Activated B cell treated with CpG ODN at 0.5 μM for 24 hours (primary cell): ENCODE measurements at regions not wholly inside any gene's neighbourhood (a gene's known extent, or its start where the extent isn't known, plus 50 kb on each side); places are given as distances from the start of the nearest gene placed in this dataset.

Source experiments
- ATAC-seq: fragments of 200-7000 bp; cut with Tn5 transposase; one replicate; pipeline ENCODE4 v1.10.0; 2021; ENCODE audit warnings: low read depth, mild to moderate bottlenecking, moderate library complexity
- CTCF ChIA-PET: fragments of 350-600 bp; sonication (Branson Sonifier 250); formaldehyde crosslinking; loops from one replicate; lab custom pipeline; 2021; ENCODE audit warnings: antibody characterized with exemption; lab: Charles Lee
- POLR2A ChIA-PET: fragments of 350-600 bp; sonication (Branson Sonifier 250); formaldehyde crosslinking; loops from one replicate; lab custom pipeline; 2021; ENCODE audit warnings: antibody characterized with exemption; lab: Charles Lee
- DNase-seq: peaks from one replicate; pipeline ENCODE4 v3.0.0; 2022
- H3K27ac Mint-ChIP-seq: one replicate; pipeline ENCODE4 v1.8.0; 2020; ENCODE audit warnings: mixed read lengths
- H3K27me3 Mint-ChIP-seq: one replicate; pipeline ENCODE4 v1.8.0; 2021; ENCODE audit warnings: mixed read lengths
- H3K36me3 Mint-ChIP-seq: one replicate; pipeline ENCODE4 v1.8.0; 2021; ENCODE audit warnings: low read depth, mixed read lengths
- H3K4me1 Mint-ChIP-seq: one replicate; pipeline ENCODE4 v1.8.0; 2021; ENCODE audit warnings: mixed read lengths
- H3K4me3 Mint-ChIP-seq: one replicate; pipeline ENCODE4 v1.8.0; 2020; ENCODE audit warnings: mild to moderate bottlenecking, mixed read lengths
- H3K9me3 Mint-ChIP-seq: one replicate; pipeline ENCODE4 v1.8.0; 2020; ENCODE audit warnings: mixed read lengths
- intact Hi-C: fragments of 100-400 bp; cut with micrococcal nuclease; formaldehyde crosslinking; loops from one replicate; pipeline ENCODE4 v1.15.1; 2024
- TF ChIP-seq, protein P1 (sequence below): fragments of 200-600 bp; IDR thresholded peaks from one replicate; pipeline ENCODE4 v1.8.0; 2022; ENCODE audit warnings: antibody characterized with exemption, mild to moderate bottlenecking

DNA sequence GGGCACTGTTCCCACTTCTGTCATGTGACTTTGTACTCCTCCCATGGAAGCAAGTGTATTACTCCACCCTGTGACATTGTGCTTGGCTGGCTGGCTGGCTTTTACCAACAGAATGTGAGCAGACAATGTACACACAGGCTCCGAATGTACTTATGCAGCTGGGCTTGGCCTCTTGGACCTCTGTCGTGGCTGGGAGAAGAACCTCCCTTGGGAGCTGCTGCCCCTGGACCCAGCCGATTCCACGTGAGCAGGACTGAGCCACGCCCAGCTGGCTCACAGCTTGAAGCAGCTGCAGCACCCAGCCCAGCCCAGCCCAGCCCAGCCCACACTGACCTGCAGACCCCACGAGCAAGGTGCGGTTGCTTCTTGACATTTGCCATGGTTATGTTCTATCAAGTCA lies 177.5 kb downstream of the RBFOX3 start:
- peaks cover 20% of the 10 kb centered on the region for H3K27me3 Mint-ChIP-seq
- no peak overlapping the region for H3K4me3 Mint-ChIP-seq
- intact Hi-C loops = no loop called here
- H3K9me3 Mint-ChIP-seq = peaks cover 2% of the 10 kb centered on the region
- CTCF ChIA-PET = no interaction called here
- DNase-seq (no peak), ATAC-seq (no peak)
- POLR2A ChIA-PET = no interaction called here
- no peaks in the 10 kb centered on the region for H3K36me3 Mint-ChIP-seq
- TF ChIP-seq, protein P1, sequence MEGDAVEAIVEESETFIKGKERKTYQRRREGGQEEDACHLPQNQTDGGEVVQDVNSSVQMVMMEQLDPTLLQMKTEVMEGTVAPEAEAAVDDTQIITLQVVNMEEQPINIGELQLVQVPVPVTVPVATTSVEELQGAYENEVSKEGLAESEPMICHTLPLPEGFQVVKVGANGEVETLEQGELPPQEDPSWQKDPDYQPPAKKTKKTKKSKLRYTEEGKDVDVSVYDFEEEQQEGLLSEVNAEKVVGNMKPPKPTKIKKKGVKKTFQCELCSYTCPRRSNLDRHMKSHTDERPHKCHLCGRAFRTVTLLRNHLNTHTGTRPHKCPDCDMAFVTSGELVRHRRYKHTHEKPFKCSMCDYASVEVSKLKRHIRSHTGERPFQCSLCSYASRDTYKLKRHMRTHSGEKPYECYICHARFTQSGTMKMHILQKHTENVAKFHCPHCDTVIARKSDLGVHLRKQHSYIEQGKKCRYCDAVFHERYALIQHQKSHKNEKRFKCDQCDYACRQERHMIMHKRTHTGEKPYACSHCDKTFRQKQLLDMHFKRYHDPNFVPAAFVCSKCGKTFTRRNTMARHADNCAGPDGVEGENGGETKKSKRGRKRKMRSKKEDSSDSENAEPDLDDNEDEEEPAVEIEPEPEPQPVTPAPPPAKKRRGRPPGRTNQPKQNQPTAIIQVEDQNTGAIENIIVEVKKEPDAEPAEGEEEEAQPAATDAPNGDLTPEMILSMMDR = no peak
- no peak overlapping the region for H3K27ac Mint-ChIP-seq
- H3K4me1 Mint-ChIP-seq = no peaks in the 10 kb centered on the region

DNA sequence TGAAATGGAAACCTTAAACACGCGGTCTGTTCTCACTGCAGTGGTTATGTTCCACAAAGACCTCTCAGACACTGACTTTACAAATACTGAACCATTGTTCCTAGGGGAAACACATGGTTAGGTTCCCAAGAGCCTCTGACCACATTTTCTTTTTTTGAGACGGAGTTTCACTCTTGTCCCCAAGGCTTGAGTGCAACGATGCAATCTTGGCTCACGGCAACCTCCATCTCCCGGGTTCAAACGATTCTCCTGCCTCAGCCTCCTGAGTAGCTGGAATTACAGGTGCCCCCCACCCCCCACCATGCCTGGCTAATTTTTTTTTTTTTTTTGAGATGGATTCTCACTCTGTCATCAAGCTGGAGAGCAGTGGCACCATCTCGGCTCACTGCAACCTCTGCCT lies 179.7 kb downstream of the RBFOX3 start:
- CTCF ChIA-PET = no interaction called here
- Mint-ChIP-seq H3K9me3 (peaks cover 2% of the 10 kb centered on the region), H3K36me3 (no peaks in the 10 kb centered on the region), H3K4me1 (no peaks in the 10 kb centered on the region), H3K4me3 (no peak overlapping the region), H3K27me3 (peaks cover 22% of the 10 kb centered on the region), H3K27ac (no peak overlapping the region)
- ATAC-seq (no peak), DNase-seq (no peak)
- TF ChIP-seq, protein P1 = no peak
- intact Hi-C loops = no loop called here
- POLR2A ChIA-PET = interaction anchor here (0.6 kb wide), 1 partner anchor 237 kb away, joined by 3 read pairs; no protein-coding TSS in a partner anchor

DNA sequence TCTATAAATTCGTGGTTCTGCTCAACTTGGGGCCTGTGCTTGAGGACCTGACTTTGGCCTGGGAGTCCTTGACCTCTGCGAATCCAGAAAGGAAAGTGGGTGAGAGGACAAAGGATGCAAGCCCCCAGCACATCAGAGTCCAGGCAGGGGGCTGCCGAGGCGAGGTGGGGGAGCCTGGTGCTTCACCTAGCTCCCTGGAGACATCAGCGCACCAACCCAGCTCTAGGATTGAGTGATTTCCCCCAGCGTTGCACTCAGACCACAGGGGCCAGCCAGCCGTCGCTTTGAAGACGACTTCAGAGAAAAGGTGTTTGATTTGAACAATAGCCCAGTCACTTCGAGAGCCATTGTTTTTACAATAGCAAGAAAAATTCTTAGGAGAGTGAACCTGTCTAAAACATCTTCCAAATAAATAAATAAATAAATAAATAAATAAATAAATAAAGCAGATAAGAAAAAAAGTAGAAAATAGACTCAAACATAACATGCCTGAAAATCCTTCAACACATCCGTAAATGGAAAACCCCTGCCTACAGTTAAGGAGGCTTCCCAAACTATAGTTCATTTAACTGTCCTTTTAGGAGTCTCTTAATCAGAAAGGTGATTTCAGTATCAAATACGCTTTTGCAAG lies 180.9 kb downstream of the RBFOX3 start:
- Mint-ChIP-seq H3K36me3 (no peaks in the 10 kb centered on the region), H3K4me3 (no peak overlapping the region), H3K9me3 (peaks cover 2% of the 10 kb centered on the region), H3K27ac (no peak overlapping the region), H3K27me3 (peaks cover 27% of the 10 kb centered on the region), H3K4me1 (no peaks in the 10 kb centered on the region)
- intact Hi-C loops = no loop called here
- ChIA-PET POLR2A (no interaction called here), CTCF (no interaction called here)
- TF ChIP-seq, protein P1 = no peak
- DNase-seq = no peak
- no peak for ATAC-seq

DNA sequence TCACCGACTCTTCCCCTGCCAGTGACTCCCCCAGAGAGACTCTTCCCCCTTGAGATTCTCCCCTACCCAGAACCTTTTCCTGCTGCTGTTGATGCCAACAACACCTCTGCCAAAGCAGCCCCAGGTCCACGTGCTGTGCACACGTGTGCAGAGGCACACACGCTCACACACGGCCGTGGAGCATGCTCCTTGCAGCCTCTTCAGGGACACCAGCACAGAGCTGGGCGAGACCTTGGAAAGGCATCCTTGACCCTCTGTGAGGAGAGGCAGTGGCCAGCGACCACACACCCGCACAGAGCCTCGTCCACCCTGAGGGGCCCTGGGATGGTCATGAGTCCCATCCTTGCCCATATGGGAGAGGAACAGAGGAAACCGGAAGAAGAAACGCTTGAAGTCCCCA lies 181.9 kb downstream of the RBFOX3 start:
- intact Hi-C loops = no loop called here
- H3K4me3 Mint-ChIP-seq = no peak overlapping the region
- ChIA-PET POLR2A (no interaction called here), CTCF (no interaction called here)
- no peak for DNase-seq
- no peaks in the 10 kb centered on the region for H3K4me1 Mint-ChIP-seq
- TF ChIP-seq, protein P1 = no peak
- ATAC-seq = no peak
- no peaks in the 10 kb centered on the region for H3K36me3 Mint-ChIP-seq
- H3K27me3 Mint-ChIP-seq = peaks cover 31% of the 10 kb centered on the region
- peaks cover 2% of the 10 kb centered on the region for H3K9me3 Mint-ChIP-seq
- H3K27ac Mint-ChIP-seq = no peak overlapping the region

DNA sequence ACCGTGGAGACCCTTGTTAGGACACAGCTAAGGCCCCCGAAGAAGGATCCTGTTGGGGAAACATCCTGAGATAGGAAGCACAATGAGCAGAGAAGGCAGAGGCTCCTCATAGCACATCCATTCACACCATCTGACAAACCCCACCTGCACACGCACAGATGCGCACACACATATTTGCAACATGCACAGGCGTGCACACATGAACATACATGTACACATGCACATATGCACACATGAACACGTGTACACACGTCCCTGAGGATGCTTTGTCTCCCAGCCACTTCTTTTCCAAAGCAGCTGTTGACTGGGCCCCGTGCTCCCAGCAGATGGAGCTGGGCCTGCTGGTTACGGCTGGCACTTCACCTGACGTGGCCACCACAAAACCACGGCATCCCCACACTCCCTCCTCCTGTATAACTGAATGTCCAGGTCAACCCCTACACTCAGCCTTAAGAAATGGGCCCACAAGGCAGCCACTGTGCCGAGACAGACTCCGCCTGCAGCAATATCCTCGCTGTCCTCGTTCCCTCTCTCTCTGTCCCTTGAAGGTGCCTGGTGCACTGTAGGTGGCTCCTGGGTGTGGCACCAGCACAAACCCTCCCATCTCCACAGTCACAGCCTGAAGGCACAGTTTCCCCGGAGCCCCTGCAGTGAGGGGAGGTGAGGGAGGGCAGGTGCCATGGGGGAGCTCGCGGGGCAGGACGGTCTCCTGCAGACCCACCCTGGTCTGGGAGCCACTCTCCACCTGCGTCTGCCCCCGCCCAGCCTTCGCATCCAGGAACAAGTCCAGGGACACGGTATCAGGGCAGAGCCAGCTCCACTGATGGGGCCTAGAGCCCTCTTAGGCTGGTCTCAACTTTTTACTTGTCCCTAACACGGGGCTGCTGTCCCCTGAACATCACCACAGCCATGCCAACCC lies 183.0 kb downstream of the RBFOX3 start:
- peaks cover 31% of the 10 kb centered on the region for H3K27me3 Mint-ChIP-seq
- H3K4me1 Mint-ChIP-seq = no peaks in the 10 kb centered on the region
- TF ChIP-seq, protein P1 = no peak
- POLR2A ChIA-PET = no interaction called here
- CTCF ChIA-PET = no interaction called here
- no peak overlapping the region for H3K4me3 Mint-ChIP-seq
- no peak for DNase-seq
- intact Hi-C loops = no loop called here
- no peaks in the 10 kb centered on the region for H3K36me3 Mint-ChIP-seq
- no peaks in the 10 kb centered on the region for H3K9me3 Mint-ChIP-seq
- H3K27ac Mint-ChIP-seq = no peak overlapping the region
- no peak for ATAC-seq
